ENCODE measurements at regions not wholly inside any gene's neighbourhood (a gene's known extent, or its start where the extent isn't known, plus 50 kb on each side); places are given as distances from the start of the nearest gene placed in this dataset.
A peak's percentile ranks its signal among the peaks of the same experiment; 100 is the strongest.
"Not testable (repeated sequence)": the region's sequence is repeated elsewhere in the genome, so short reads cannot be mapped to it uniquely, and the experiment has no call there.

DNA sequence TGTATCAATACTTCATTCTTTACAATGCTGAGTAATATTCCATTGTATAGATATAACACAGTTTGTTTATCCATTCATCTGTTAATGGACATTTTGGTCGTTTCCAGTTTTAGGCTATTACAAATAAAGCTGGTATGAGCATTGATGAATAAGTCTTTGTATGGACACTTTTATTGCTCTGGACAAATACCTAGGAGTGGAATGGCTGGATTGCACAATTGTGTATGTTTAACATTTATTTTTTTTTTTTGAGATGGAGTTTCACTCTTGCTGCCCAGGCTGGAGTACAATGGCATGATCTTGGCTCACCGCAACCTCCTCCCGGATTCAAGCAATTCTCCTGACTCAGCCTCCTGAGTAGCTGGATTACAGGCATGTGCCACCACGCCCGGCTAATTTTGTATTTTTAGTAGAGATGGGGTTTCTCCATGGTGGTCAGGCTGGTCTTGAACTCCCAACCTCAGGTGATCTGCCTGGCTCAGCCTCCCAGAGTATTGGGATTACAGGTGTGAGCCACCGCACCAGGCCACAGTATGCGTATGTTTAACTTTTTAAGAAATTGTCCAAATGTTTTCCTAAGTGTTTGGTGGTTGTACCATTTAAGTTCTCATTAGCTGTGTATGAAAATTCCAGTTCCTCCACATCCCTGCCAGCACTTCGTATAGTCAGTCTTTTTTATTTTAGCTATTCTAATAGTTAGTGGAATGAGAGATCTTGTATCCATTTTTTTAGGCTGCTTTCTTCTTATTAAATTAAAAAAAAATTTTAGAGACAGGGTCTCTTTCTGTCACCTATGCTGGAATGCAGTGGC is 194.9 kb upstream of the HAAO start:
- DNase-seq: no peak

DNA sequence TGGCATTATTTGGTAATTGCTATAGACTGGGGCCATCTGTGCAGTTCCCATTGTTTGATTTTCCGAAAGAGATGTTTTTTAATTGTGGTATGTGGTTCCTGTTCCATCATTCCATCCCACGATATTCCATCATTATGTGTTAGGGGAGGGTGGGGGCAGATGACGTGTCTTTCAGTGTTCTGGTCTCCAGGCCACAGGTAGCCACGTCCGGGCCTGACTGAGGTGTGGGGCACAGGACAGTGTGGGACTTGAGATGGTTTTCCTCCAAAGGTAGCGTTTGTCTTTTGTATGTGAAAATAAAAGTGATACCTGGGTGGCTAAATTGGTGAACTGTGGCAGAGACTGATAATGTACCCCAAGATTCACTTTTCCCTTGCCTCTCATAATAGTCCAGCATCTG is 192.2 kb upstream of the HAAO start:
- no peak for DNase-seq

DNA sequence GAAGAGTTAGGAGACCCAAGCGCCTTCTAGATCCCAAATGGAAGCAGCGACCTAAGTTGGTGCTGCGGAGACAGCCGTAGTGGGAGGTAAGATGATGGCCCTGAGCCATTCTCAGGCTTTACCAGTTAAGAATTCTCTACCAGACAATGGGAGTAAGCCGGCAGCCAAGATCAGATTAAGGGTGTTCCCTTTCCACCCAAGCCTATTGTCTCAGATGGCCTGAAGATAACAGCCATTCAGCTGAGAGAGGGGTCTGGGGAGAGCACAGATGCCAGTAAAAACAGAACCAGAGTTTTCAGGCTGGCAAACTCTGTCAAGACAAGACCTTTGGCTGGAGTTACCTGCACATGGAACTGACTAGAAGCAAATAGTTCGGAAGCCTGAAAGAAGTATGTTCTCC is 191.7 kb upstream of the HAAO start:
- no peak for DNase-seq

DNA sequence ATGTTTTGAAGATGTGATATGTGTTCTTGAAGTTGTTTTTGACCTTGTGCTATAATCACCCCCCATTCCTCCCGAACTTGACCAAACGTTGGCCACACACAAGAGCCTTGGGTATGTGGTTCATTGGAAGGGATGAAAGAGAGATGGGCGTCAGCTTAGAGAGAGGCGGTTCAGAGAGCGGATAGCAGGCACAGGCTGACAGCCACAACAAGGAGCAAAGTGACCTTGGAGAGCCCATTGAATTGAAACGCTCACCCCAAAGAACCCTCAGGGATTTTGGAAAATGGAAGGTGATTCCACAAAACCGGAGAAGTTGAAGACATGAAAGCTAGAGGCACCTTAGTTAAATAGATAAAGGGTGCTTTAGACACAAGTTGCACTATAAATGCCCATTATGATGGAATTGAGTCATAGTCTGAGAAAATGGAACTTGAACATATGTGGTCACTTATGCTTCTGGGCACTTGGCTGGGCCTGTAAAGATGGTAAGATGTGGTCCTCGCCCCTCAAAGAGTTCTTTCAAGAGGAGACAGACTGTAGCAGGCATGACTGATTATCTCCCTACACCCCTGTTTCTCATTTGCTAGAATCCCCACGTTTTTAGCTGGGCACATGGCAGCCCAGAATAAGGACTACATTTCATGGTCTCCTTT is 188.5 kb upstream of the HAAO start:
- DNase-seq: no peak

DNA sequence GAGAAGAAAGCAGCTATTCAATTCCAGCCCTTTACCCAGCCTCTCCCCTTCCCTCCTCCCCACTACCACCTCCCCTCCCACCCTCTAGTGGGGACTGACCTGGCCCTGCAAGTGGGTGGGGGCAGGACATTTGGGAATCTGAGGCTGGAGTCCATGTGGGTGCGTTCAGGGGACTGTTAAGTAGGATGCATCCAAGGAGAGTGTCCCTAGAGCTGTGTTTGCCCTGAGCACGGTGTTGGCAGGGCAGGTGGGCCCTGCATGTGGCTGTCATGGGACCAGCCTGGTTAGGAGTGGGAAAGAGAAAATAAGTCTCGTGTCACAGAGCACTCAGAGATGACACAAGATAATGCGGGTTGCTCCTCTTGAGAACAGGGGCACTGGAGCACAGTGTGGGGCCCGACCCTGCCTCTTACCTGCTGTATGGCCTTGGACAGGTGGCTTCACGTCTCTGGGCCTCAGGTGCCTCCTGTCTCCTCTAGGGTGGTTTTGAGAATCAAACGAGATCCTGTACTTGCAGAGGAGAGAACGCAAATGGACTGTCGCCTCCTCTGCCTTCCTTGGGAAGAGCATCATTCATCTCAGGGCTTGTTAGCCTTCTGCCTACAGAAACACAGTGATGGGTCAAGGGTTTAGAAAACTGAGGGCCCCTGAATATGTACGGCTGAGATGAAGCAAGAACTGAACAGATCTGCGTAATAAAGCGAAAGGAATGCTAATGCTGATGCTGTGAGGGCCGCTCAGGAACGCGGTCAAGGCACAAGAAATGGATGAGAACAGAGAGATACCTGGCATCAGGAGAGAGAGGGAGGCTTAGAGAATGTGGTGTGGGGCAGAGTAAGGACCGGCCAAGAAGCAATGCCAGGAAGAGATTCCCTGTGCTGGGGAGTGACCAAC is 187.7 kb upstream of the HAAO start:
- DNase-seq: no peak

DNA sequence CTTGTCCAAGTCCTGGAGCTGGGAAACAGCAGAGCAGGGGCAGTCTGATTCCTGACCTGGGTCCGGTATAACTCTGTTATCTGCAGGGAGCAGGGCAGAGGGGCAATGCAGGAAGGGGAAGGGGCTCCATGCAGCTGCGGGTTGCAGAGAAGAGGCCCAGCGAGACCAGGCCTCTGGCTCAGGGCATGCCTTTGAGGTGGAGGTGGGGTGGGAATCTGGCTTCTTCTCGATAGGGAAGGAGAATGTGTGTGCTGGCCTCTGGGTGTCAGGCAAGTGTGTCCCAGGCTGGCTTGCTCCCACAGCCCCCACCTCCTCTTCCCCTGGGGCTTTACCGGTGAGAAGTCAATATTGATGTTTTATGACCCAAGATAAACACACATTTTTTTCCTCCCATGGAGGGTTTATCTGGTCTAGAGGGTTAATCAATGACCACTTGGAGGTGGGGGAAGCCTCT is 187.1 kb upstream of the HAAO start:
- DNase-seq: no peak

DNA sequence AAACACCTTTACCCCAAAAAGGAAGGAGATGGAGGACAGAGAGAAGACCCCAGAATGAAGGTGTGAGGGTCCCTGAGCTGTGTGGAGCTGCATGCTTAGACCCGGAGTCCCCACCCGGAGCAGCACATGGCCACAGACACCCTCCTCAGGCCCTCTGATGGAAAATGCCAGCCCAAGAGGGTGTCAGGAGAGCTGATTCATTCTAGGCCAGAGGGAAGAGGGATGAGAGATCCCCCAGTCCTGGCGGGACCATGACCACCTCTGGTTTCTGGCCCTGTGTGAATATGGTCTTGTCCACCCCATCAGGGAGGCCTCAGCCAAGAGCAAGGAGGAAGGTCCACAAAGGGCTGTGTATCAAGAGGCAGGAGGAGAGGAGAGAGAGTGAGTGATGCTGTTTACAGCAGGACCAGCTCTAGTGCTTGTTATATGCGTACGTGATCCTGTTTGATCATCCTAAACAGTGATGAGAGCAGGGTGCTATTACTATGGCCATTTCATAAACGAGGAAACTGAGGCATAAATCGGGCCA is 186.6 kb upstream of the HAAO start:
- DNase-seq: no peak

DNA sequence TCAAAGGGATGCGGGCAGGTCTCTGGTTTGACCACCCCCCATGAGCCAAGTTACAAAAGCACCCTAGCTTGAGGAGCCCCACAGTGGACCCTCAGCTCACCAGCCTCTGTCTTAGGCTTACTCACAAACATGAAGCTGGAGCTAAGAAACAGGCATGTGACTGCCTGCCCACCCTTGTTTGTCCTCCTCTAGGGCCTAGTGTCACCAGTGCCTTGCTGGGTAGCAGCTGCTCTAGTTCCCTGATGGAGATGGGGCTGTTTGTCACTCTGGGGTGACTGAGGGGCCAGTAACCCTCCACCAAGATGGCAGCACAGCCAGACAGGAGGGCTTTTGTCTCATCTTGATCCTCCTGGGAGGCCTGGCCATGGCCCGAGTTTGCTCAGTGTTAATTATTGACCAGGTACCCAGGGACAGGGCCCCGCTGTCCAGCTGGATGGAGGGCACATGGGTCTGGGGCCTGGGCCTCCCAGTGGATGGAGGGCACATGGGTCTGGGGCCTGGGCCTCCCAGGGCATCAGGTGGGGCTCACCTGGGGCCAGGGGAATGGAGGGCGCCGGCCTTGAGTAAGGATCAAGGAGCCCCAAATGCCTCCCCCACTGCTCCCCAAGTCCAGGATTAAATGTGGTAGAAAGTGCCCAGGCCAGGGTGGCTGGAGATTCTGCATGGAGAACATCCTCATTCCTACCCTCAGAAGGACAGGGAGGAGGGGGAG is 185.9 kb upstream of the HAAO start:
- DNase-seq: no peak

DNA sequence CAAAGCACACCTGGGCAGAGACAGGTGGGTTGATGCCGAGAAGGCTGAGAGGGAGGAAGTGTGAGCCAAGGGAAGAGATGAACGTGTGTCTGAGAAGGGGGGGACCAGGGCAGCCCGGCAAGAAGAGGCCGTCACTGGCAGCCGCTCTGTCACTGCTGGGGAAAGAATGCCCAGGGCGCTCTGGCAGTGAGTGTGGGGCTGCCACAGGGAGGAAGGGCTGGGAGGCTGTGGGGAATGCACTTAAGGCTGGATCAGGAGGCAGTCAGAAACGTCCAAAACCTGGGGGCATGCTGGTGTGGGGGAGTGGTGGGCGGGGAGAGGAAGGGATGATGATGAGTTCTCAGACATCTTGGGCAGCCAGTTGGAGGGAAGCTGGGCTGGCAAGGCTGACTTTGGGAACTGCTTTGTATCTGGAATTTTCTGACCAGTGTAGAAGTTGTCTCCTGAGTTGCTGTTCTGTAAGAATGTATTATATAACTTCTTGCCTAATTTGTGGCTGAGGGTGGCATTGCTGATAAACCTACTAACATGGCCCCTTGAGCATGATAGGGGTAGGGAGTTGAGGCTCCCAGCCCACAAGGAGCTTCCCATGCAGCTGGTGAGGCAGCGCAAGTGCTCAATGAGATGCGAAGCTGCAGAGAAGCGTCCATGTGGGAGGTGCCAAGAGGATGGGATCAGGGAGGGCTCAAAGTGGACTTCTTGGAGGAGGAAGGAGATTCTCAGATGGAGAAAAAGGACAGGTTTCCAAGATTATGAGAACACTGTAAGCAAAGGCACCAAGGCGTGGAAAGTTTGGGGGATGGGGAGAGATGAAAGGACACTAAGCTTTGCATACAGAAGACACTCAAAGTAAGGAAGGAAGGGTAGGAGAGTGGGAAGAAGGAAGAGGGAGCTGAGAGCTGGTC is 185.1 kb upstream of the HAAO start:
- no peak for DNase-seq

DNA sequence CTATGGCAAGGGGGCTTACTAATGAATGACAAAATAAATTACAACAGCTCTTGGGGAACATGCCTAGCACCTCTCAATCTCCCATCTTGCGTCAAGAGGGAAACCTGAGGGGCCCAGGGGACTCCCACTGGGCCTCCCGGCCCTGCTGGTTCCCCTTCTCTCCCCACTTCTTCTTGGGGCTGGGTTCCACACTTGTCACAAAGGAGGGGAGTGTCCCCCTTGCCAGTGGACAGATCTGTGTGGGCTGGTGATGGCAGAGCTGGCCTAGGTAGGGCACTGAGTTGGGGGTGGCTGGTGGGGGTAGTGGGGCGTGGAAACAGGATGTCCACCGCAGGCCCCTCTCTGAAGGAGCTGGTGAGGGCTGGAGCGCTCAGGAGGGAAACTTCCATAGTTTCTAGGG is 184.0 kb upstream of the HAAO start:
- no peak for DNase-seq

DNA sequence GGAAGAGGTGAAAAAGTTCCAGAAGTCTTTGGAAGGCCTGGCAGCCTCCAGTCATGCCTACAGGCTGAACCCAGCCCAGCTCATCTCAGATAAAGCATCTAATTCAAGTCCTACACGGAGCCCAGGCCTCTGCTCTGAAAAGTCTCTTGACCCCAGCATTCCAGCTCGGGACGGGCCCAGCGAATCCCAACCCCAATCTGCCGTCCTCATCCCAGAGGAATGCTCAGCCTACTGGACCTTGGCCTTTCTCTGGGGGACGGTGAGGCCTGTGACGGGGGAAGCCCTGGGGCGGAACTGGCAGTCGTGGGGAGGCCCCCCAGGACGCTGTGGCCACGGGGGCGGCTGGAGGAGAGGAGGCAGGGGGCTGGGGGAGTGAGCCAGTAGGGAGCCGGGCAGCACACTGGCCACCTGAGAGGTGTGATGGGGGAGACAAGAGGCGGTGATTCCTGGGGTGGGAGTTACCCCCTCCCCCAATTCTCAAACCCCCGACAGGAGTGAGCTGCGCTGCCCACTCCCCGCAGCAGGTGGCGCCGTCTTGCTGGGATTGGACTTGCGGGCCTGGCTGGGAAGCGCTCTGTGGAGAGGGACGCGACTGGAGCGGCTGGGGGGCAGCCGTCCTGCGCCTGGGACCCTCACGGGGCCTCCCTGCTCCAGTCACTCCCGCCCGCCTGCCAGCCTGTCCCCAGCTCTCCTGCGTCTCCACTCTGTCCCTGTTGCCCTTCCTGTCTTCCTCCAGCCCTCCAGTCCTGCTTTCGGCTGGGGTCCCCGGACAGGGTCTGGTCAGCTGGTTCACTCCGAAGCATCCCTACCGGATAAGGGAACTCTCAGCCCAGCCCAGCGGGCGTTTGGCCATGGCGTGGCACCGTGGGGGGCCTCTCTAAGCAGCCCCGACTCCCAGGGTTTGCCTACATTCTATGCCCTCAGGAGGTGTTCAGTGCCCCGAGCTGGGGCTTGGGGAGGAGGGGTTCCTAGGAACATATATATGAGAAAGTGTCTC is 182.6 kb upstream of the HAAO start:
- DNase-seq: peak; percentile 47

DNA sequence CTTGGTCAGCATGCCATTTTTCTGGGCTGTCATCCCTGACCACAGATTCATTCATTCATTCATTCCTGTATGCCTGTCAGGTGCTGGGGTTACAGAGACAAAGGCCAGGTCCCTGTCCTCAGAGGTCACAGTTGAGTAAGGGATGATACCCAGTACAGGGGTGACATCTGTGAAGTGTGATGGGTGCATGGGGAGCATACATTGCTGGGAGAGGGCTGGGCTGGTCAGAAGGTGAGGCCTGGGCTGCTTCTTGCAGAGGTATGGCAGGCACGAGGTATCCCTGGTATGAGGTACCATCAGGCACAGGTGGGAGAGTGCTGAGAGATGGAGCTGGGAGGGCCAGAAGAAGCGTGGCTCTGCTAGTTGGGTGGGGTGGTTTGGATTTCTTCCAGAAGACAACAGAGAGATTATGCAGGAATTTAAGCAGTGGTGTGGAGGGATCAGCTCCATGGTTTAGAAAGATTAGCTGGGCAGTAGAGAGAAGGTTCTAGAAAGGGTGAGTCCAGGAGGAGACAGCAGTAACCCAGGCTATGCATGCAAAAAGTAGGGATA is 181.9 kb upstream of the HAAO start:
- no peak for DNase-seq

DNA sequence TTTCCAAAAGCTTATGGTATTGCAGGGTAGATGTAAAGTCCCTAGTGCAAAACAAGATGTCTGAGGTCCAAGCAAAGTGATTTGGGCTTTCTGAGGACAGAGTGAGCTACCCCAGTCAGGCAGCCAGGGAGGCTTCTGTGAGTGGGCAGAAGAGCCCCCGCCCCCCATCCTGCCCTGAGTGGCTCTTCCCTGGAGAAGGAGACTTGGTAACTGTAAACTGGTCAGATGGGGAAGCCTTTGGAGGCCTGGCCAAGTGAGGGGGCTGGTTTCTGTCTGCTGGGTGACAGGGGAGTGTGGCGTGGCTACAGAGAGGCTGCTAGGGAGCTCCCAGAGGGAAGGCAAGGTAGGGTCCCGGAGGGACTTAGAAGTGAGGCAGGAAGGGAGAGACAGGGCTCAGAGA is 181.3 kb upstream of the HAAO start:
- no peak for DNase-seq

DNA sequence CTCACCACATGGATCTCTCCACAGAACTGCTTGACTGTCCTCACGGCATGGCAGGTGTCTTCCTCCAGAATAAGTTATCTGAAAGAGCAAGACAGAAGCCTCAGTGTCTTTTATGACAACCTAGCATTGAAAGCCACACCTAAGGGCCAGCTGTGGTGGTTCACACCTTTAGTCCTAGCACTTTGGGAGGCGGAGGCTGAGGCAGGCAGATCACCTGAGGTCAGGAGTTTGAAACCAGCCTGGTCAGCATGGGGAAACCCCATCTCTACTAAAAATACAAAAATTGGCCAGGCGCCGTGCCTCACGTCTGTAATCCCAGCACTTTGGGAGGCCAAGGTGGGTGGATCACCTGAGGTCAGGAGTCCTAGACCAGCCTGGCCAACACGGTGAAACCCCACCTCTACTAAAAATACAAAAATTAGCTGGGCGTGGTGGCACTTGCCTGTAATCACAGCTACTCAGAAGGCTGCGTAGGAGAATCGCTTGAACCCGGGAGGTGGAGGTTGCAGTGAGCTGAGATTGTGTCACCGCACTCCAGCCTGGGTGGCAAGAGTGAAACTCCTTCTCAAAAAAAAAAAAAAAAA is 180.6 kb upstream of the HAAO start:
- DNase-seq: not testable (repeated sequence)

DNA sequence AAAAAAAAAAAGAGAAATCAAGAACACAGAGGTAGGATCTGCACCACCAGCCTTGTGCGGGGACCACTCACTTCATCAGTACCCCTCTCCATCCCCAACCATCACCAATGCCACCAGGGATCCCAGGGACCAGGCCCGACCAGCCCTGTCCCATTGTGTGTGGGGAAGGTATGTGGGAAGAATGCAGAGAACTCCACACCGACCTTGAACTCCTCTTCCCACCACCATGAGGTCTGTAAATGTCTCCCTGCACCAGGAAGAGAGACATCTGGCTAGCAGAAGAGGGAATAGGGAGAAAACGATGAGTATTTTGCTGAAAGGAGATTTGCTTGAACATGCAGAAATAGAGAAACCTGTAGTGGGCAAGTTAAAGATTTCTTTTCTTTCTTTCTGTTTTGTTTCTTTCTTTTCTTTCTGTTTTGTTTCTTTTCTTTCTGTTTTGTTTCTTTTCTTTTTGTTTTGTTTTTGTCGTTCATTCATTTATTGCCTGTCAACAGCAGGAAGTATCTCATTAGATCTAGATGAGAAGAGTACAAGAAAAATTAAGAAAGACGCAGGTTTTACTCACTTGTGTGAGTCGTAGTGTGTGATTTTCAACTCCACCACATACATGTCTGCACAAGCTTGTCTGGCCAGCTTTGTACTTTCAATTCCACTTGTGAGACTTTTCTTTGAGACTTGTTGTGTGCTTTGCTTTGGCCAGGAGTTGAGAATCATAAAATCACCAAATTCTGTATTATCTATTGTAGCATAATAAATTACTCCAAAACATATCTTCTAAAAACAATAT is 179.8 kb upstream of the HAAO start:
- no peak for DNase-seq

DNA sequence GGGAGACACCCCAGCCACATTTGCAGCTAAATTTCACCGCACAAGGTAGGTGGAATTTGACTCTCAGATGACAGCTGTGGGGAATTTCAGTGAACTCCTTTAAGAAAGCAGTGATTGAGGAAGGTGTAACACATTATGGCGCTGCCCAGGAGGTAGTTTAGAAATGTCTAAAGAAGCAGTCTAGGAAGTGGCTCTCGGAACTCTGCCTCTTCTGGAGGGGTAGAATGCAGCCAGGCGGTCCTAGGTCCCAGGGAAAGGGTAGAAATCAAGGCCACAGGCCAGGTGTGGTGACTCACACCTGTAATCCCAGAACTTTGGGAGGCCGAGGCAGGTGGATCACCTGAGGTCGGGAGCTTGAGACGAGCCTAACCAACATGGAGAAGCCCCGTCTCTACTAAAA is 179.0 kb upstream of the HAAO start:
- DNase-seq: no peak

DNA sequence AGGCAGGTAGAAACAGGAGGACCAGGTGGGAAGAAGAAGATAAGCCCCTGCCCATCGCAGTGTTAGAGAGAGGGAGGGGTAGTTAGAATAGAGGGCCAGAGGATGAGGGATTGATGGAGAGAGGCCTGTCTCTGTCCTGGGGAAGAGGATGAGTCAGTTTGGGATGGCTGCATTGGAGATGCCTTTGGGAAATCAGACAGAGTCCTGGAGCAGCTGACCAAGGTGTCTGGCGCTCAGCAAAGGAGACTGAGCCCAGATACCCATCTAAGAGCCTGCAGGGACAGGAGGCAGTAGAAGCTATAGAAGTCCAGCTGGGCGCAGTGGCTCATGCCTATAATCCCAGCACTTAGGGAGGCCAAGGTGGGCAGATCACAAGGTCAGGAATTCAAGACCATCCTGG is 177.8 kb upstream of the HAAO start:
- no peak for DNase-seq
